ENCODE measurements at regions not wholly inside any gene's neighbourhood (a gene's known extent, or its start where the extent isn't known, plus 50 kb on each side); places are given as distances from the start of the nearest gene placed in this dataset.

DNA sequence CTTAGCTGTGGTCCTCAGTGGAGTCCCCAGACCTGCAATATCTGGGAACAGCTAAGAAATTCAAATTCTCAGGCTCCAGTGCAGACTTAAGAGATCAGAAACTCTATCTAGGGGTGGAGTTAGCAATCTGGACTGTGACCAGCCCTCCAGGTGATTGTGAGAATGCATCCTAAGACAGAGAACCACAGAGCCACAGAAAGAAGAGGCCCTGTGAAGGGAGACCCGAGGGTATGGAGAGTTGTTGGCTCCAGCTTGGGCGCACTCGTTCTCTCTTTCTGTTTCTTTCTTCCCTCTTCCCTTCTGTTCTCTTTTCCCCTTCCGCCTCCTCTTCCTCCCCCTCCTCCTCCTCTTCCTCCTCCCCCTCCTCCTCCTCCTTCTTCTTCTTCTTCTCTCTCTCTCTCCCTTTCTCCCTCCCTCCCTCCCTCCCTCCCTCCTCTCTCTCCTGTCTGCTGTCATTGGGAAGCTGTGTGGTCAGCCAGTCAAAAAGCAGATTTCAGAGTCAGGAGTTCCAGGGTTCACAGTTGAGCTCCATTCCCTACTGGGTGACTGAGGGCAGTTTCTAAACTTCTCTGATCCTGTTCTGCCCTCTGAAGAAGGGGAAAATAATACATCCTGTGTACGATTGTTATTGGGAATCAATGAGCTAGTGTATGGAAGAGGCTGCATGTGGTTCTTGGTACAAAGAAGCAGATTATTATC lies 62.1 kb upstream of the STEAP1B start:
- no peak overlapping the region for H3K27ac ChIP-seq (ENCODE audit: low read depth, low read length)
- Mint-ChIP-seq H3K36me3 (no peaks in the 10 kb centered on the region), H3K27me3 (peaks cover 4 to 16% of the 10 kb centered on the region in 2 donors), H3K4me3 (no peak overlapping the region), H3K9me3 (no peaks in the 10 kb centered on the region), H3K27ac (no peak overlapping the region), H3K4me1 (peaks cover 30 to 53% (median 41%) of the 10 kb centered on the region in 4 donors)
- intact Hi-C loops (cut with micrococcal nuclease), result loop anchor here (2.0 kb wide), 1 partner anchor 293 kb away; no protein-coding TSS in a partner anchor
- POLR2A ChIA-PET (ENCODE audit: partially characterized antibody), result interaction anchor here (0.6 kb wide), 1 partner anchor 16 kb away, joined by 3 read pairs; no protein-coding TSS in a partner anchor
- H3K36me3 ChIP-seq (ENCODE audit: insufficient read depth, low read length), result no peaks in the 10 kb centered on the region
- CTCF ChIA-PET (ENCODE audit: partially characterized antibody), result interaction anchor here (0.8 to 8.9 kb wide), 10 partner anchors 11 to 494 kb away, joined by 3 to 233 read pairs (median 6); partner anchors contain the start of gene IL6
- peaks cover 45% of the 10 kb centered on the region for H3K4me1 ChIP-seq (ENCODE audit: insufficient read depth, low read length)
- DNase-seq, result no peak
- no peaks in the 10 kb centered on the region for H3K27me3 ChIP-seq (ENCODE audit: insufficient read depth, low read length)
- H3K9me3 ChIP-seq (ENCODE audit: control insufficient read depth in 1 of 2, low read length in 2 of 2), result no peaks in the 10 kb centered on the region
- no peak overlapping the region for H3K4me3 ChIP-seq (ENCODE audit: low read length in 2 of 2)

DNA sequence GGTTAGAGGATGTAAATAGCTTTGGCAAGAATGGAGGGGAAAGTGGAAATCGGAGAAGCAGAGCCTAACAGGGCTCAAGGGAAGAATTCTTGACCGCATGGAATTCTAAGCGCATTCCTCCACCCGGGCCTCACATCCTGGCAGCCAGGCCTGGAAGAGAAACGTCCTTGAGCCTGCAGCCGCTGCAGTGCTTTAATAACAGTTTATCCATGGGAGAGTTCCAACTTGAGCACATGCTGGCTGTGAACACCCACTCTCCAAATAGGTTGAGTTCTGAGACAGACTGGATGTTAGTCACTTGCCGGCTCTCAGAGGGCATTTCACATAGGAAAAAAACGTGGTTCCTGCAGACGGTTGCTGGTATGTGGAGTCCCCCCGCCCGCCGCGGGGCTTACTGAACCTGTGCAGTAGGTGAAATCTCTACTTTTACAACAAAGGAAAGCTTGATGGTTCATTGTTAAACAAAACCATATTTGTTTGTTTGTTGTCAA lies 61.4 kb upstream of the STEAP1B start:
- H3K9me3 Mint-ChIP-seq, result no peaks in the 10 kb centered on the region
- POLR2A ChIA-PET (ENCODE audit: partially characterized antibody), result interaction anchor here (1.3 kb wide), 1 partner anchor 166 kb away, joined by 4 read pairs; the partner anchor contains the start of gene IL6
- DNase-seq, result no peak
- no peak overlapping the region for H3K4me3 Mint-ChIP-seq
- intact Hi-C loops (cut with micrococcal nuclease), result loop anchor here (2.0 kb wide), 1 partner anchor 293 kb away; no protein-coding TSS in a partner anchor
- H3K27ac Mint-ChIP-seq, result no peak overlapping the region
- peaks cover 45% of the 10 kb centered on the region for H3K4me1 ChIP-seq (ENCODE audit: insufficient read depth, low read length)
- H3K27me3 Mint-ChIP-seq, result peaks cover 4 to 15% of the 10 kb centered on the region in 2 donors
- H3K4me1 Mint-ChIP-seq, result peaks cover 30 to 53% (median 41%) of the 10 kb centered on the region in 4 donors
- no peaks in the 10 kb centered on the region for H3K9me3 ChIP-seq (ENCODE audit: control insufficient read depth in 1 of 2, low read length in 2 of 2)
- no peaks in the 10 kb centered on the region for H3K27me3 ChIP-seq (ENCODE audit: insufficient read depth, low read length)
- no peak overlapping the region for H3K27ac ChIP-seq (ENCODE audit: low read depth, low read length)
- CTCF ChIA-PET (ENCODE audit: partially characterized antibody), result interaction anchor here (0.8 to 8.9 kb wide), 20 partner anchors 12 to 610 kb away, joined by 3 to 233 read pairs (median 4); partner anchors contain the start of gene IL6
- no peaks in the 10 kb centered on the region for H3K36me3 Mint-ChIP-seq
- H3K4me3 ChIP-seq (ENCODE audit: low read length in 2 of 2), result no peak overlapping the region
- H3K36me3 ChIP-seq (ENCODE audit: insufficient read depth, low read length), result no peaks in the 10 kb centered on the region

DNA sequence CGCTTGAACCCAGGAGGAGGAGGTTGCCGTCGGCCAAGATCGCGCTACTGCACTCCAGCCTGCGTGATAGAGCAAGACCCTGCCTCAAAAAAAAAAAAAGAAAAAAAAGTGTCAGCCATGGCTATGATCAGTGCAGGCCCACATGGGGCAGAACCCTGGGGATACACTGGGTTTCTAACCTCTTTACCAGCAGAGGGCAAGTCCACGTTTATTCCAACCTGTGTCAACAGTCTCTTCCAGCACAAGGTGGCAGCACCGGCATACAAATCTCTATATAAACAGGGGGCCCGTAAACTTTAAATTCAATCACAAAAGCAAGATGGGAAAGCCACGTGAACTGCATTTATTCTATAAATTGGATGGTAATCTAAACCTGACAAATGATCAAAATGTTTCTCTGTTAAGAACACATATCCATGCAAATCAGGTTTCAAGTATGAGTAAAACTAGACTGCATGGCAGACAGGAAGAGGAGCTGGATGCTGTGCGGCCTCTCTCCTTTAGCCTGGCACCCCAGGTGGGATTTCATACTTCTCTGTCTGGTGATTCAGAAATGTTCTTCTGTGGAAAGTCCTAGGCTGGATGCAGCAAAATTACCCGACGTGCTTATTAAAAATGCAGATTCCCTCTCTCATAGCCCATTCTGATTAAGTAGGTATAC lies 60.0 kb upstream of the STEAP1B start:
- Histone ChIP-seq H3K27ac (ENCODE audit: low read depth, low read length) (no peak overlapping the region), H3K4me1 (ENCODE audit: insufficient read depth, low read length) (peaks cover 35% of the 10 kb centered on the region), H3K36me3 (ENCODE audit: insufficient read depth, low read length) (no peaks in the 10 kb centered on the region), H3K9me3 (ENCODE audit: control insufficient read depth in 1 of 2, low read length in 2 of 2) (no peaks in the 10 kb centered on the region), H3K27me3 (ENCODE audit: insufficient read depth, low read length) (no peaks in the 10 kb centered on the region), H3K4me3 (ENCODE audit: low read length in 2 of 2) (no peak overlapping the region)
- H3K9me3 Mint-ChIP-seq, result no peaks in the 10 kb centered on the region
- H3K27ac Mint-ChIP-seq, result no peak overlapping the region
- DNase-seq, result peak; percentile 63 to 72 (median 68)
- POLR2A ChIA-PET (ENCODE audit: partially characterized antibody), result interaction anchor here (1.3 kb wide), 1 partner anchor 167 kb away, joined by 4 read pairs; the partner anchor contains the start of gene IL6
- intact Hi-C loops (cut with micrococcal nuclease), result loop anchor here (1.0 to 2.0 kb wide), 5 partner anchors 166 to 495 kb away; no protein-coding TSS in a partner anchor
- H3K4me1 Mint-ChIP-seq, result peaks cover 20 to 39% (median 28%) of the 10 kb centered on the region in 4 donors
- H3K27me3 Mint-ChIP-seq, result peaks cover 4 to 9% of the 10 kb centered on the region in 2 donors
- no peak overlapping the region for H3K4me3 Mint-ChIP-seq
- no peaks in the 10 kb centered on the region for H3K36me3 Mint-ChIP-seq
- CTCF ChIA-PET (ENCODE audit: partially characterized antibody), result interaction anchor here (1.0 to 8.9 kb wide), 23 partner anchors 9 to 611 kb away, joined by 3 to 233 read pairs (median 4); partner anchors contain the start of gene IL6

DNA sequence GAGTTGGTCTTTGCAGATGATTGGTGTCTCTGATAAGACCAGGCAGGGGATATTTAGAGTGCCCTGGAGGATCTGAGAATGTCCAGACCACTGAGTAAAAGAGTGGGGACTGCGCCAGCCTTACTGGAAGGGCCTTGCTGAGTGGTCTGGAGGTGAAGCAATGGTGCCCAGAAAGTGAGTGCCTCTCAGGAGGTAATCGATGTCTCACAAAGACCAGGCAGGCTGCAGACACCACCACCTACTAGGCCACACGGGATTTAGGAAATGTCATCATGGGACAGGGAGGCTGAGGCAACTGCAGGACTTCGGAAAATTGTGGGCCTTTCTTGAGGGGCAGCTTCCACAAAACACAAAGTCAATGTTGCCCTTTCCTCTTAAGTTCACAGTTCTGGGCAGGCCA lies 57.2 kb upstream of the STEAP1B start:
- H3K9me3 Mint-ChIP-seq, result no peaks in the 10 kb centered on the region
- no peaks in the 10 kb centered on the region for H3K9me3 ChIP-seq (ENCODE audit: control insufficient read depth in 1 of 2, low read length in 2 of 2)
- intact Hi-C loops (cut with micrococcal nuclease), result no loop called here
- peaks cover 0 to 11% (median 2%) of the 10 kb centered on the region in 4 donors for H3K4me1 Mint-ChIP-seq
- no peak overlapping the region for H3K4me3 ChIP-seq (ENCODE audit: low read length in 2 of 2)
- no peak overlapping the region for H3K27ac ChIP-seq (ENCODE audit: low read depth, low read length)
- H3K36me3 ChIP-seq (ENCODE audit: insufficient read depth, low read length), result no peaks in the 10 kb centered on the region
- ChIA-PET CTCF (ENCODE audit: partially characterized antibody) (interaction anchor here (1.1 to 8.9 kb wide), 5 partner anchors 168 to 502 kb away, joined by 3 to 233 read pairs (median 96); partner anchors contain the start of gene IL6), POLR2A (ENCODE audit: partially characterized antibody) (no interaction called here)
- H3K27me3 ChIP-seq (ENCODE audit: insufficient read depth, low read length), result no peaks in the 10 kb centered on the region
- H3K4me1 ChIP-seq (ENCODE audit: insufficient read depth, low read length), result peaks cover 7% of the 10 kb centered on the region
- DNase-seq, result no peak
- peaks cover 6 to 14% of the 10 kb centered on the region in 2 donors for H3K27me3 Mint-ChIP-seq
- H3K27ac Mint-ChIP-seq, result no peak overlapping the region
- H3K36me3 Mint-ChIP-seq, result no peaks in the 10 kb centered on the region
- H3K4me3 Mint-ChIP-seq, result no peak overlapping the region

DNA sequence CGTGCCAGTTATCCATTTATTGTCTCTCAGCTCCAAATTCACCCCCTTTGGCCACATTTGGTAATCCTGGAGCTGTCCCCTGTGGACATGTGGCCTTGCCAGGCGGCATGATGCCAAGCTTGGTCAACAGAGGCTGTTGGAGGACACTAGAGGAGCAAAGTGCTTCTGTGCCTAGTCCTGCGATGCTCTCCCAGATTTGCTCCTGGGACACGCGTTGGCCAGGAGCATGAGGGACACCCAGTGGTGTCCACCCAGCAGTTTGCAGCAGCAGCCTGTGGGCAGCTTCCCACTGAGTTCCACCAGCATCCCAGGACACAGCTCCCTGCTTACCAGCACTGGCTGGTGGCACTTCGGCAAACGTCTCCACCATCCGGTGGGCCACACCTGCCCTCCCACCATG lies 55.5 kb upstream of the STEAP1B start:
- Histone ChIP-seq H3K9me3 (ENCODE audit: control insufficient read depth in 1 of 2, low read length in 2 of 2) (no peaks in the 10 kb centered on the region), H3K36me3 (ENCODE audit: insufficient read depth, low read length) (no peaks in the 10 kb centered on the region), H3K27ac (ENCODE audit: low read depth, low read length) (no peak overlapping the region), H3K4me1 (ENCODE audit: insufficient read depth, low read length) (no peaks in the 10 kb centered on the region), H3K27me3 (ENCODE audit: insufficient read depth, low read length) (peaks cover 5% of the 10 kb centered on the region), H3K4me3 (ENCODE audit: low read length in 2 of 2) (no peak overlapping the region)
- POLR2A ChIA-PET (ENCODE audit: partially characterized antibody), result no interaction called here
- Mint-ChIP-seq H3K36me3 (no peaks in the 10 kb centered on the region), H3K4me1 (peaks cover 0 to 6% (median 2%) of the 10 kb centered on the region in 4 donors), H3K9me3 (no peaks in the 10 kb centered on the region), H3K27ac (no peak overlapping the region), H3K4me3 (no peak overlapping the region), H3K27me3 (peaks cover 18 to 25% of the 10 kb centered on the region in 2 donors)
- CTCF ChIA-PET (ENCODE audit: partially characterized antibody), result interaction anchor here (1.0 to 4.0 kb wide), 5 partner anchors 9 to 500 kb away, joined by 3 to 17 read pairs (median 6); partner anchors contain the start of gene IL6
- DNase-seq, result no peak
- intact Hi-C loops (cut with micrococcal nuclease), result no loop called here

DNA sequence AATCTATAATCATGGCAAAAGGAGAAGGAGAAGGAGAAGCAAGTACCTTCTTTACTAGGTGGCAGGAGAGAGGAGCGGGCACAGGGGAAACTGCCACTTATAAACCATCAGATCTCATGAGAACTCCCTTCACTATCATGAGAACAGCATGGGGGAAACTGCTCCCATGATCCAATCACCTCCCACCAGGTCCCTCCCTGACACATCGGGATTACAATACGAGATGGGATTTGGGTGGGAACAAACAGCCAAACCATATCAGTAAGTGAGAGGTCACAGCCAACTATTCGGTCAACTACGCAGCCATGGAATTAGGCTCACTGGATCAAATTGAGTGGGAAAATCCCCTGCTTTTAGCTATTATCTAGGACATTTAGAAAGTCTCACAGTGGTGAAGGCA lies 54.2 kb upstream of the STEAP1B start:
- Mint-ChIP-seq H3K27ac (no peak overlapping the region), H3K36me3 (no peaks in the 10 kb centered on the region), H3K9me3 (peaks cover 0 to 2% (median 0%) of the 10 kb centered on the region in 8 donors), H3K4me1 (peaks cover 6 to 8% (median 7%) of the 10 kb centered on the region in 4 donors), H3K27me3 (peaks cover 26 to 34% of the 10 kb centered on the region in 2 donors), H3K4me3 (no peak overlapping the region)
- no peak for DNase-seq
- Histone ChIP-seq H3K27me3 (ENCODE audit: insufficient read depth, low read length) (peaks cover 5% of the 10 kb centered on the region), H3K36me3 (ENCODE audit: insufficient read depth, low read length) (no peaks in the 10 kb centered on the region), H3K4me1 (ENCODE audit: insufficient read depth, low read length) (peaks cover 11% of the 10 kb centered on the region), H3K4me3 (ENCODE audit: low read length in 2 of 2) (no peak overlapping the region), H3K27ac (ENCODE audit: low read depth, low read length) (no peak overlapping the region), H3K9me3 (ENCODE audit: control insufficient read depth in 1 of 2, low read length in 2 of 2) (no peaks in the 10 kb centered on the region)
- intact Hi-C loops (cut with micrococcal nuclease), result no loop called here
- POLR2A ChIA-PET (ENCODE audit: partially characterized antibody), result no interaction called here
- CTCF ChIA-PET (ENCODE audit: partially characterized antibody), result interaction anchor here (1.0 to 4.0 kb wide), 4 partner anchors 10 to 501 kb away, joined by 3 to 17 read pairs (median 7); partner anchors contain the start of gene IL6
